Transverse colon (tissue), 4 donors: ENCODE measurements at regions not wholly inside any gene's neighbourhood (a gene's known extent, or its start where the extent isn't known, plus 50 kb on each side); places are given as distances from the start of the nearest gene placed in this dataset.
"Not testable (repeated sequence)": the region's sequence is repeated elsewhere in the genome, so short reads cannot be mapped to it uniquely, and the experiment has no call there.

ENCODE experiments used
- POLR2A ChIP-seq: fragments of 450-650 bp; IDR thresholded peaks from one replicate; pipeline ENCODE4 v1.6.1; 2016; ENCODE audit warnings: antibody characterized with exemption, mild to moderate bottlenecking, moderate library complexity
- POLR2AphosphoS5 ChIP-seq, 3 donors: sonication (generic); formaldehyde crosslinking; IDR thresholded peaks; one replicate each; pipeline ENCODE4 v1.6.1; 2016; ENCODE audit warnings: antibody characterized with exemption in 3 of 3
- TF ChIP-seq, protein P1 (sequence below), 5 experiments: fragments of 200-600 bp in 3 of 5; fragments of 450-650 bp in 2 of 5; sonication (generic) in 3 of 5; IDR thresholded peaks; 1 replicate in 2 of 5; 2 replicates in 3 of 5; pipeline ENCODE4 v1.5.1; 2016 to 2017; ENCODE audit warnings: antibody characterized with exemption in 5 of 5, inconsistent platforms in 3 of 5, mild to moderate bottlenecking in 2 of 5, moderate library complexity in 1 of 5

GRCh38 chr15:22161398-22161797 is 81.1 kb downstream of the OR4M2 start:
- TF ChIP-seq, protein P1, sequence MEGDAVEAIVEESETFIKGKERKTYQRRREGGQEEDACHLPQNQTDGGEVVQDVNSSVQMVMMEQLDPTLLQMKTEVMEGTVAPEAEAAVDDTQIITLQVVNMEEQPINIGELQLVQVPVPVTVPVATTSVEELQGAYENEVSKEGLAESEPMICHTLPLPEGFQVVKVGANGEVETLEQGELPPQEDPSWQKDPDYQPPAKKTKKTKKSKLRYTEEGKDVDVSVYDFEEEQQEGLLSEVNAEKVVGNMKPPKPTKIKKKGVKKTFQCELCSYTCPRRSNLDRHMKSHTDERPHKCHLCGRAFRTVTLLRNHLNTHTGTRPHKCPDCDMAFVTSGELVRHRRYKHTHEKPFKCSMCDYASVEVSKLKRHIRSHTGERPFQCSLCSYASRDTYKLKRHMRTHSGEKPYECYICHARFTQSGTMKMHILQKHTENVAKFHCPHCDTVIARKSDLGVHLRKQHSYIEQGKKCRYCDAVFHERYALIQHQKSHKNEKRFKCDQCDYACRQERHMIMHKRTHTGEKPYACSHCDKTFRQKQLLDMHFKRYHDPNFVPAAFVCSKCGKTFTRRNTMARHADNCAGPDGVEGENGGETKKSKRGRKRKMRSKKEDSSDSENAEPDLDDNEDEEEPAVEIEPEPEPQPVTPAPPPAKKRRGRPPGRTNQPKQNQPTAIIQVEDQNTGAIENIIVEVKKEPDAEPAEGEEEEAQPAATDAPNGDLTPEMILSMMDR (IDR thresholded peaks at IDR 0.05): not testable (repeated sequence)
- not testable (repeated sequence) for TF ChIP-seq POLR2A; POLR2AphosphoS5 (IDR thresholded peaks at IDR 0.05)
